Adrenal gland (tissue), 5 donors: ENCODE measurements at regions not wholly inside any gene's neighbourhood (a gene's known extent, or its start where the extent isn't known, plus 50 kb on each side); places are given as distances from the start of the nearest gene placed in this dataset.

Experiments used
- CTCF ChIP-seq, 6 experiments: fragments of 450-650 bp in 4 of 6; fragments of 200-600 bp in 2 of 6; sonication (generic) in 1 of 6; IDR thresholded peaks; 1 replicate in 5 of 6; 2 replicates in 1 of 6; pipeline versions ENCODE4 v1.5.1 to v1.8.0; 2016 to 2021; ENCODE audit warnings: antibody characterized with exemption in 6 of 6, mild to moderate bottlenecking in 2 of 6, moderate library complexity in 1 of 6
- POLR2A ChIP-seq, 2 donors: fragments of 450-650 bp; IDR thresholded peaks; one replicate each; pipeline ENCODE4 v1.6.1; 2017; ENCODE audit warnings: antibody characterized with exemption in 2 of 2, mild to moderate bottlenecking in 2 of 2, moderate library complexity in 1 of 2
- donor health status: DM: no; HTN: no; CAD: no.

GRCh38 chr10:131777162-131777561 lies 123.6 kb upstream of the PPP2R2D start:
- no peak for TF ChIP-seq CTCF (IDR thresholded peaks at IDR 0.05)
- TF ChIP-seq POLR2A (IDR thresholded peaks at IDR 0.05) = no peak
